ENCODE measurements at regions not wholly inside any gene's neighbourhood (a gene's known extent, or its start where the extent isn't known, plus 50 kb on each side); places are given as distances from the start of the nearest gene placed in this dataset.

DNA sequence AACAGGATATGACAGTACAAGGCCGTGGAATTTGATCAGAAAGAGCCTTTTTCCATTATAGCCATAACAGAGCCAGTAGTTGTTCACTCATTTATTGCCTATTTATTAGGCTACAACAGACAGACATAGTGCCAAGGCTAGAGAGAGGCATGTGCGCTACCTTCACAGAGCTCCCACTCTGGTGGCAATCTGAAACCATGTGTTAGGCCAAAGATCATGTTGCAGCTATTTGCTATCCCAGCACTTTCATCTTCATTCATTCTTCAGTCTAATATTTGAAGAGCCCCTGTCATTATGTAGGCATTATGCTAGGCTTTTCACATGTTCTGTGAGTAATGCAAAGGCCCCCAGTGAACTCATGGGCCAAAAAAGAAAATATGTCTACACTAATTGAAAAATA, 404.8 kb downstream of the IGSF11 start:
- Histone ChIP-seq H3K4me3 (no peak overlapping the region), H3K36me3 (no peaks in the 10 kb centered on the region), H3K9me3 (no peaks in the 10 kb centered on the region), H3K27me3 (no peaks in the 10 kb centered on the region), H3K4me1 (no peaks in the 10 kb centered on the region), H3K27ac (no peak overlapping the region)
- ATAC-seq: no peak
- in situ Hi-C loops (cut with MboI; ENCODE audit: low sequenced_read_pairs in 4 of 4): no loop called here
- DNase-seq: no peak
- intact Hi-C loops (cut with DNase I; ENCODE audit: low total_unique reads): no loop called here
- TF ChIP-seq, protein P1, sequence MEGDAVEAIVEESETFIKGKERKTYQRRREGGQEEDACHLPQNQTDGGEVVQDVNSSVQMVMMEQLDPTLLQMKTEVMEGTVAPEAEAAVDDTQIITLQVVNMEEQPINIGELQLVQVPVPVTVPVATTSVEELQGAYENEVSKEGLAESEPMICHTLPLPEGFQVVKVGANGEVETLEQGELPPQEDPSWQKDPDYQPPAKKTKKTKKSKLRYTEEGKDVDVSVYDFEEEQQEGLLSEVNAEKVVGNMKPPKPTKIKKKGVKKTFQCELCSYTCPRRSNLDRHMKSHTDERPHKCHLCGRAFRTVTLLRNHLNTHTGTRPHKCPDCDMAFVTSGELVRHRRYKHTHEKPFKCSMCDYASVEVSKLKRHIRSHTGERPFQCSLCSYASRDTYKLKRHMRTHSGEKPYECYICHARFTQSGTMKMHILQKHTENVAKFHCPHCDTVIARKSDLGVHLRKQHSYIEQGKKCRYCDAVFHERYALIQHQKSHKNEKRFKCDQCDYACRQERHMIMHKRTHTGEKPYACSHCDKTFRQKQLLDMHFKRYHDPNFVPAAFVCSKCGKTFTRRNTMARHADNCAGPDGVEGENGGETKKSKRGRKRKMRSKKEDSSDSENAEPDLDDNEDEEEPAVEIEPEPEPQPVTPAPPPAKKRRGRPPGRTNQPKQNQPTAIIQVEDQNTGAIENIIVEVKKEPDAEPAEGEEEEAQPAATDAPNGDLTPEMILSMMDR (IDR thresholded peaks at IDR 0.05 in 4 of 5, conservative IDR thresholded peaks at IDR 0.05 in 1 of 5): no peak
- no peak for TF ChIP-seq POLR2A (IDR thresholded peaks at IDR 0.05)

DNA sequence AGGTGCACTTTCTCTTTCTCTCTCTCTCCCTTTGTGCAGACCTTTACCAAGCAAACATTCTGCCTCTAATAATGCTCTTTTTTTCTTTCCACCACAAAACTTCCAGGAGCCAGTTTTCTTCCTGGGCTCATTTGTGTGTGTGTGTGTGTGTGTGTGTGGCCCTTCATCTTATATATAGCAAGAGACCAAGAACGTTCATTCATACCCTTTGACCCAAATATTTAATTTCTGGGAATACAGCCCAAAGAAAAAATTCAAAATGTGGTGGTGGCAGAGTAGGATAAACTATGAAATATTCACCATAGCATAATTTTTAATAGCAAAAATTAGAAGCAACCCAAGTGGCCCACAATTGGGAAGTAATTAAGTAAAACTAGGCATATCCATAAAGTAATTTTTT, 398.9 kb downstream of the IGSF11 start:
- TF ChIP-seq, protein P1 (IDR thresholded peaks at IDR 0.05 in 4 of 5, conservative IDR thresholded peaks at IDR 0.05 in 1 of 5): no peak
- TF ChIP-seq POLR2A (IDR thresholded peaks at IDR 0.05): no peak
- Histone ChIP-seq H3K9me3 (no peaks in the 10 kb centered on the region), H3K4me1 (no peaks in the 10 kb centered on the region), H3K4me3 (no peak overlapping the region), H3K27me3 (no peaks in the 10 kb centered on the region), H3K36me3 (no peaks in the 10 kb centered on the region), H3K27ac (no peak overlapping the region)
- ATAC-seq (no peak), DNase-seq (no peak)
- in situ Hi-C loops (cut with MboI; ENCODE audit: low sequenced_read_pairs in 4 of 4) (no loop called here), intact Hi-C loops (cut with DNase I; ENCODE audit: low total_unique reads) (no loop called here)

DNA sequence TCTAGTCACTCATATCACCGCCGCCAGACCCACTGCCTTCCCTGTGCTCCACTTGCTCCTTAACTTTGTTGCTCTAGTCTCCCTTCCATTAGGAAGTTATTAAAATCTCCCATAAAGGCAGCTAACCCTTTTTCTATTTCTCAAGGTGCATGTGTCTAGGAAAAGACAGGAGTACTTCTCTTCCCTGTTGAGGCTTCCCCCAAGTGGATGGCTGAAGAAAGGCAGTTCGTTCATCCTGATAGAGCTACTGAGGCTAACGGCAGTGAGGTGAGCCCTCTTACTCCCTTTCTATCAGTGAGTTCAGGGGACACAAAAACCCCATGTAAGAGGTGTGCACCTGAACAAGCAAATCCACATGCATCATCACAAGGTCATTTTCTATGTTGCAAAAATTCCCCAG, 397.8 kb downstream of the IGSF11 start:
- intact Hi-C loops (cut with DNase I; ENCODE audit: low total_unique reads) (no loop called here), in situ Hi-C loops (cut with MboI; ENCODE audit: low sequenced_read_pairs in 4 of 4) (no loop called here)
- no peaks in the 10 kb centered on the region for H3K27me3 ChIP-seq
- ATAC-seq: no peak
- H3K27ac ChIP-seq: no peak overlapping the region
- no peaks in the 10 kb centered on the region for H3K36me3 ChIP-seq
- no peak for DNase-seq
- no peaks in the 10 kb centered on the region for H3K4me1 ChIP-seq
- H3K4me3 ChIP-seq: no peak overlapping the region
- H3K9me3 ChIP-seq: no peaks in the 10 kb centered on the region
- TF ChIP-seq, protein P1 (IDR thresholded peaks at IDR 0.05 in 4 of 5, conservative IDR thresholded peaks at IDR 0.05 in 1 of 5): no peak
- TF ChIP-seq POLR2A (IDR thresholded peaks at IDR 0.05): no peak

DNA sequence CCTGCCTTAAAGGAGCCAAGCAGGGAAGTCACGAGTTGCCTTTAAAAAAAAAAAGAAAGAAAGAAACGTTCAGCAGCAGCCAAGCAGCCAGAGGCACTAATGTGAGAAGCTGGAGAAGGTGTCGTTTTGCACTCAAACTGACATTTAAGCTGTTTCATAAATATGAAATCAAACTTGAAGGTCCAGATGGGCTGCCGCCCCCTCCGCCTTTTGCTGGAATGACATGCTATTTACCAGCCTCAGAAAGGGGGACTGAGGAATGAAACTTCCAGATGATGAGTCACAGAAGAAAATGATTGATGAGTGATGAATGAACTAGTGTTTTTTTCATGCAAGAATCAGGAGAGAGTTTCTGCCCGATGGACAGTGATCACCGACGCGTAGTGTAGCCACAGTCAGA, 396.8 kb downstream of the IGSF11 start:
- TF ChIP-seq, protein P1 (IDR thresholded peaks at IDR 0.05 in 4 of 5, conservative IDR thresholded peaks at IDR 0.05 in 1 of 5): no peak
- no peak for TF ChIP-seq POLR2A (IDR thresholded peaks at IDR 0.05)
- Histone ChIP-seq H3K36me3 (no peaks in the 10 kb centered on the region), H3K27ac (no peak overlapping the region), H3K9me3 (no peaks in the 10 kb centered on the region), H3K4me1 (no peaks in the 10 kb centered on the region), H3K27me3 (no peaks in the 10 kb centered on the region), H3K4me3 (no peak overlapping the region)
- DNase-seq: no peak
- intact Hi-C loops (cut with DNase I; ENCODE audit: low total_unique reads): no loop called here
- in situ Hi-C loops (cut with MboI; ENCODE audit: low sequenced_read_pairs in 4 of 4): no loop called here
- no peak for ATAC-seq

DNA sequence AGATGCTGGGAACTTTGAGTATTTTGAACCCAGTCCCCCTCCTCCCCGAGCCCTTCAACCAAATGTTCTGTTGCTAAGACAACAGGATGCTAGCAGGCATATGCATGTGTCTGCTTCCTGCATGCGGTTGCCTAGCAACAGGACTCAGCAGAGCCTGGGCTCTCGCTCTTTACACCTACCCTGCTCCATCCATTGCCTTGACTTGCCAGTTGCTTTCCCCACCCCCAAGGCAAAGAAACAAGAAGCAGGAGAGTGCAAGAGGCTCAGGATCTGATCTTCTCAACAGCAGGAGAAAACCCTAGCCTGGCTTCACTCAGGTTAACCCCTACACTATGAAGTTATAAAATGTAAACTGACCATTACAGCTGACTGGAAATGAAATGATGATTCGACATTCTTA, 393.0 kb downstream of the IGSF11 start:
- Histone ChIP-seq H3K27ac (no peak overlapping the region), H3K36me3 (no peaks in the 10 kb centered on the region), H3K4me3 (no peak overlapping the region), H3K4me1 (no peaks in the 10 kb centered on the region), H3K27me3 (no peaks in the 10 kb centered on the region), H3K9me3 (no peaks in the 10 kb centered on the region)
- no peak for TF ChIP-seq POLR2A (IDR thresholded peaks at IDR 0.05)
- TF ChIP-seq, protein P1 (IDR thresholded peaks at IDR 0.05 in 4 of 5, conservative IDR thresholded peaks at IDR 0.05 in 1 of 5): no peak
- in situ Hi-C loops (cut with MboI; ENCODE audit: low sequenced_read_pairs in 4 of 4) (no loop called here), intact Hi-C loops (cut with DNase I; ENCODE audit: low total_unique reads) (no loop called here)
- DNase-seq (no peak), ATAC-seq (no peak)

Data from gastrocnemius medialis (tissue), 4 donors.